ENCODE measurements at regions not wholly inside any gene's neighbourhood (a gene's known extent, or its start where the extent isn't known, plus 50 kb on each side); places are given as distances from the start of the nearest gene placed in this dataset.

GRCh38 chr16:26454102-26454501 lies 612.6 kb upstream of the C16orf82 start:
- Histone ChIP-seq H3K36me3 (ENCODE audit: control insufficient read depth in 2 of 2, extremely low read depth in 1 of 2, insufficient read depth in 2 of 2, low read length in 2 of 2) (no peaks in the 10 kb centered on the region), H3K9ac (ENCODE audit: control insufficient read depth, extremely low read depth, insufficient read depth, low read length) (no peak overlapping the region), H3K4me3 (ENCODE audit: control insufficient read depth in 2 of 3, extremely low read depth in 1 of 3, insufficient read depth in 2 of 3, low read depth in 1 of 3, low read length in 3 of 3) (no peak overlapping the region), H3K27ac (ENCODE audit: control insufficient read depth, insufficient read depth, low read length) (no peak overlapping the region), H3K79me2 (ENCODE audit: control insufficient read depth, insufficient read depth, low read length) (no peaks in the 10 kb centered on the region), H4K20me1 (ENCODE audit: control insufficient read depth, extremely low read depth, insufficient read depth, low read length) (no peaks in the 10 kb centered on the region), H3K27me3 (ENCODE audit: control insufficient read depth, extremely low read depth, insufficient read depth, low read length) (no peaks in the 10 kb centered on the region), H3K4me2 (ENCODE audit: control insufficient read depth, extremely low read depth, insufficient read depth, low read depth, low read length) (no peak overlapping the region), H2AFZ (ENCODE audit: control insufficient read depth, low read length) (no peak overlapping the region), H3K9me1 (ENCODE audit: control insufficient read depth, extremely low read depth, insufficient read depth, low read length) (no peaks in the 10 kb centered on the region), H3K9me3 (ENCODE audit: control insufficient read depth, low read depth, low read length) (no peaks in the 10 kb centered on the region), H3K4me1 (ENCODE audit: control insufficient read depth, extremely low read depth, insufficient read depth, low read length) (no peaks in the 10 kb centered on the region)
- DNase-seq (ENCODE audit: low read depth, low spot score) (no peak), FAIRE-seq (no peak)
- TF ChIP-seq EZH2 (IDR thresholded peaks at IDR 0.05; ENCODE audit: low read length) (no peak), CTCF (optimal IDR thresholded peaks at IDR 0.05 in 1 of 3, IDR thresholded peaks at IDR 0.05 in 1 of 3, conservative IDR thresholded peaks at IDR 0.05 in 1 of 3; ENCODE audit: extremely low read depth in 1 of 3, insufficient read depth in 2 of 3, low read length in 3 of 3) (no peak)
- dilution Hi-C loops (cut with MboI; ENCODE audit: extremely low pct_ligation_motif_present, low sequenced_read_pairs) = no loop called here

GRCh38 chr16:26456074-26456473 lies 610.7 kb upstream of the C16orf82 start:
- no peak for TF ChIP-seq EZH2 (IDR thresholded peaks at IDR 0.05; ENCODE audit: low read length)
- no peak for TF ChIP-seq CTCF (optimal IDR thresholded peaks at IDR 0.05 in 1 of 3, IDR thresholded peaks at IDR 0.05 in 1 of 3, conservative IDR thresholded peaks at IDR 0.05 in 1 of 3; ENCODE audit: extremely low read depth in 1 of 3, insufficient read depth in 2 of 3, low read length in 3 of 3)
- Histone ChIP-seq H3K79me2 (ENCODE audit: control insufficient read depth, insufficient read depth, low read length) (no peaks in the 10 kb centered on the region), H3K36me3 (ENCODE audit: control insufficient read depth in 2 of 2, extremely low read depth in 1 of 2, insufficient read depth in 2 of 2, low read length in 2 of 2) (no peaks in the 10 kb centered on the region), H3K4me1 (ENCODE audit: control insufficient read depth, extremely low read depth, insufficient read depth, low read length) (no peaks in the 10 kb centered on the region), H4K20me1 (ENCODE audit: control insufficient read depth, extremely low read depth, insufficient read depth, low read length) (no peaks in the 10 kb centered on the region), H3K9me1 (ENCODE audit: control insufficient read depth, extremely low read depth, insufficient read depth, low read length) (no peaks in the 10 kb centered on the region), H3K4me2 (ENCODE audit: control insufficient read depth, extremely low read depth, insufficient read depth, low read depth, low read length) (no peak overlapping the region), H3K9me3 (ENCODE audit: control insufficient read depth, low read depth, low read length) (no peaks in the 10 kb centered on the region), H3K9ac (ENCODE audit: control insufficient read depth, extremely low read depth, insufficient read depth, low read length) (no peak overlapping the region), H3K27me3 (ENCODE audit: control insufficient read depth, extremely low read depth, insufficient read depth, low read length) (no peaks in the 10 kb centered on the region), H2AFZ (ENCODE audit: control insufficient read depth, low read length) (no peak overlapping the region), H3K27ac (ENCODE audit: control insufficient read depth, insufficient read depth, low read length) (no peak overlapping the region), H3K4me3 (ENCODE audit: control insufficient read depth in 2 of 3, extremely low read depth in 1 of 3, insufficient read depth in 2 of 3, low read depth in 1 of 3, low read length in 3 of 3) (no peak overlapping the region)
- FAIRE-seq = no peak
- dilution Hi-C loops (cut with MboI; ENCODE audit: extremely low pct_ligation_motif_present, low sequenced_read_pairs) = no loop called here
- no peak for DNase-seq (ENCODE audit: low read depth, low spot score)
